IMR-90 (cell line): ENCODE measurements at regions not wholly inside any gene's neighbourhood (a gene's known extent, or its start where the extent isn't known, plus 50 kb on each side); places are given as distances from the start of the nearest gene placed in this dataset.

Source experiments
- ATAC-seq: fragments of 200-7000 bp; cut with Tn5 transposase; 2 replicates; pipeline ENCODE4 v1.9.1; 2020; ENCODE audit warnings: low read depth, mild to moderate bottlenecking, moderate library complexity
- BruUV-seq: library from RNA; stranded (reverse); fragments of 400-500 nt; replicated peaks from 2 replicates; lab custom pipeline; 2021; lab: Mats Ljungman, UMichigan
- CTCF ChIA-PET: fragments of 300-600 bp; formaldehyde crosslinking; extraction: SDS; loops from one replicate; lab custom pipeline; 2021; ENCODE audit warnings: antibody characterized with exemption; lab: Yijun Ruan, JAX
- POLR2A ChIA-PET: fragments of 300-600 bp; sonication (Branson Sonifier 250); formaldehyde crosslinking; loops from one replicate; lab custom pipeline; 2022; ENCODE audit warnings: antibody characterized with exemption; ENCODE audit not compliant: unreplicated experiment; lab: Charles Lee
- DNase-seq: peaks from one replicate; pipeline ENCODE4 v3.0.0; 2013
- H2AFZ ChIP-seq: replicated peaks from 2 replicates; pipeline ENCODE3; 2013; ENCODE audit warnings: low read length, mild to moderate bottlenecking; ENCODE audit not compliant: poor library complexity
- H2AK5ac ChIP-seq: 2 replicates; pipeline ENCODE4 v1.6.1; 2013; ENCODE audit warnings: low read depth, low read length, inconsistent platforms
- H2AK9ac ChIP-seq: replicated peaks from 2 replicates; pipeline ENCODE3; 2013; ENCODE audit warnings: mild to moderate bottlenecking, low read depth, low read length, moderate library complexity; ENCODE audit not compliant: poor library complexity
- H2BK120ac ChIP-seq: 2 replicates; pipeline ENCODE4 v1.6.1; 2013; ENCODE audit warnings: low read depth, low read length, inconsistent platforms
- H2BK15ac ChIP-seq: 3 replicates; pipeline ENCODE4 v1.6.1; 2013; ENCODE audit warnings: low read depth, low read length, inconsistent platforms
- H2BK20ac ChIP-seq: 2 replicates; pipeline ENCODE4 v1.6.1; 2013; ENCODE audit warnings: low read depth, mild to moderate bottlenecking, inconsistent platforms, low read length, moderate library complexity
- H2BK5ac ChIP-seq: 2 replicates; pipeline ENCODE4 v1.6.1; 2013; ENCODE audit warnings: mild to moderate bottlenecking, low read depth, low read length, inconsistent platforms; ENCODE audit not compliant: poor library complexity, severe bottlenecking
- H3K14ac ChIP-seq: replicated peaks from 2 replicates; pipeline ENCODE4 v1.6.1; 2013; ENCODE audit warnings: low read depth, low read length, inconsistent platforms
- H3K18ac ChIP-seq: 2 replicates; pipeline ENCODE4 v1.6.1; 2013; ENCODE audit warnings: low read depth, low read length, control low read depth
- H3K23ac ChIP-seq: 2 replicates; pipeline ENCODE4 v1.6.1; 2013; ENCODE audit warnings: low read depth, low read length, inconsistent platforms
- H3K27ac ChIP-seq: 2 replicates; pipeline ENCODE4 v1.5.1; 2013; ENCODE audit warnings: mild to moderate bottlenecking, control low read depth, low read length; ENCODE audit not compliant: insufficient read depth
- H3K27me3 ChIP-seq: 2 replicates; pipeline ENCODE4 v1.6.1; 2013; ENCODE audit warnings: low read length; ENCODE audit not compliant: control insufficient read depth, insufficient read depth
- H3K36me3 ChIP-seq: 2 replicates; pipeline ENCODE4 v1.6.1; 2013; ENCODE audit warnings: low read length, mixed read lengths; ENCODE audit not compliant: control insufficient read depth, insufficient read depth
- H3K4ac ChIP-seq: 2 replicates; pipeline ENCODE4 v1.6.1; 2013; ENCODE audit warnings: low read depth, low read length, inconsistent platforms
- H3K4me1 ChIP-seq: 2 replicates; pipeline ENCODE4 v1.6.1; 2013; ENCODE audit warnings: low read length, mixed read lengths; ENCODE audit not compliant: control insufficient read depth, insufficient read depth
- H3K4me2 ChIP-seq: 2 replicates; pipeline ENCODE4 v1.6.1; 2013; ENCODE audit warnings: low read depth, mild to moderate bottlenecking, control low read depth, low read length, moderate library complexity
- H3K4me3 ChIP-seq: 2 replicates; pipeline ENCODE4 v1.5.1; 2013; ENCODE audit warnings: low read depth, mild to moderate bottlenecking, control low read depth, low read length, moderate library complexity; ENCODE audit not compliant: insufficient read depth
- H3K56ac ChIP-seq: 2 replicates; pipeline ENCODE4 v1.6.1; 2013; ENCODE audit warnings: low read length, inconsistent platforms; ENCODE audit not compliant: insufficient read depth; ENCODE audit errors: extremely low read depth
- H3K79me1 ChIP-seq, 2 experiments: 2 replicates each; pipeline ENCODE4 v1.6.1; 2013; ENCODE audit warnings: low read length in 2 of 2, inconsistent platforms in 1 of 2, low read depth in 1 of 2
- H3K9ac ChIP-seq: 2 replicates; pipeline ENCODE4 v1.6.1; 2013; ENCODE audit warnings: low read depth, low read length, control low read depth
- H3K9me1 ChIP-seq: 2 replicates; pipeline ENCODE4 v1.6.1; 2013; ENCODE audit warnings: low read length, inconsistent platforms; ENCODE audit not compliant: insufficient read depth
- H3K9me3 ChIP-seq: 2 replicates; pipeline ENCODE4 v1.6.1; 2013; ENCODE audit warnings: low read length; ENCODE audit not compliant: control insufficient read depth, insufficient read depth
- H4K20me1 ChIP-seq: 2 replicates; pipeline ENCODE4 v1.6.1; 2013; ENCODE audit warnings: low read length, inconsistent platforms; ENCODE audit not compliant: insufficient read depth
- H4K5ac ChIP-seq: 2 replicates; pipeline ENCODE4 v1.6.1; 2013; ENCODE audit warnings: mild to moderate bottlenecking, low read depth, low read length, control low read depth
- H4K8ac ChIP-seq, 2 experiments: 2 replicates each; pipeline ENCODE4 v1.6.1; 2013; ENCODE audit warnings: low read depth in 2 of 2, low read length in 2 of 2, control low read depth in 1 of 2, inconsistent platforms in 1 of 2
- H4K91ac ChIP-seq: 2 replicates; pipeline ENCODE4 v1.6.1; 2013; ENCODE audit warnings: low read depth, low read length, inconsistent platforms; ENCODE audit not compliant: insufficient read depth
- FOS ChIP-seq: fragments of 150-350 bp; IDR thresholded peaks from 2 replicates; pipeline ENCODE4 v1.6.1; 2016; ENCODE audit warnings: low read depth, low read length
- MAZ ChIP-seq: IDR thresholded peaks from 2 replicates; pipeline ENCODE4 v1.6.1; 2012; ENCODE audit warnings: low read depth, mild to moderate bottlenecking, low read length, improper control_type of control experiment, moderate library complexity, borderline replicate concordance
- NFE2L2 ChIP-seq: fragments of 150-350 bp; IDR thresholded peaks from 2 replicates; pipeline ENCODE4 v1.6.1; 2016; ENCODE audit warnings: low read depth, mild to moderate bottlenecking, low read length
- POLR2A ChIP-seq: IDR thresholded peaks from 2 replicates; pipeline ENCODE4 v1.6.1; 2012; ENCODE audit warnings: mild to moderate bottlenecking, low read depth, low read length
- RAD21 ChIP-seq: IDR thresholded peaks from 2 replicates; pipeline ENCODE4 v1.6.1; 2012; ENCODE audit warnings: low read length, improper control_type of control experiment
- SMC3 ChIP-seq: fragments of 150-350 bp; IDR thresholded peaks from 2 replicates; pipeline ENCODE4 v1.6.1; 2016; ENCODE audit warnings: low read depth, mild to moderate bottlenecking, antibody characterized with exemption, low read length, moderate library complexity
- WGBS, 2 experiments: methylation state at CpG; one replicate each; pipeline versions ENCODE4 v1.1.5 to v1.1.7; 2013; ENCODE audit warnings: missing lambda C conversion rate in 2 of 2; ENCODE audit not compliant: insufficient read length in 1 of 2; ENCODE audit errors: extremely low coverage in 2 of 2; 5-methylcytosine and 5-hydroxymethylcytosine counted together
- dilution Hi-C: fragments of 300-500 bp; cut with HindIII; formaldehyde crosslinking; loops from one replicate; pipeline ENCODE4 v1.14.3; 2018; ENCODE audit warnings: low sequenced_read_pairs; ENCODE audit not compliant: unreplicated experiment
- in situ Hi-C: fragments of 300-500 bp; cut with MboI; formaldehyde crosslinking; loops from 3 replicates; pipeline ENCODE4 v1.14.3; 2019; ENCODE audit warnings: low sequenced_read_pairs, inconsistent platforms, mixed read lengths
- intact Hi-C: fragments of 100-400 bp; cut with micrococcal nuclease; formaldehyde crosslinking; loops from 2 replicates; pipeline ENCODE4 v1.10.0; 2022
- TF ChIP-seq, protein P1 (sequence below): fragments of 150-350 bp; IDR thresholded peaks from 2 replicates; pipeline ENCODE4 v1.6.1; 2017; ENCODE audit warnings: mild to moderate bottlenecking, antibody characterized with exemption, low read length, low read depth
- TF ChIP-seq, protein P2 (sequence below): conservative IDR thresholded peaks from 2 replicates; pipeline ENCODE4 v1.5.1; 2012; ENCODE audit warnings: mild to moderate bottlenecking, low read depth, low read length, improper control_type of control experiment
- TF ChIP-seq, protein P3 (sequence below): fragments of 150-350 bp; IDR thresholded peaks from 2 replicates; pipeline ENCODE4 v1.6.1; 2016; ENCODE audit warnings: low read depth, mild to moderate bottlenecking, low read length, moderate library complexity, borderline replicate concordance

DNA sequence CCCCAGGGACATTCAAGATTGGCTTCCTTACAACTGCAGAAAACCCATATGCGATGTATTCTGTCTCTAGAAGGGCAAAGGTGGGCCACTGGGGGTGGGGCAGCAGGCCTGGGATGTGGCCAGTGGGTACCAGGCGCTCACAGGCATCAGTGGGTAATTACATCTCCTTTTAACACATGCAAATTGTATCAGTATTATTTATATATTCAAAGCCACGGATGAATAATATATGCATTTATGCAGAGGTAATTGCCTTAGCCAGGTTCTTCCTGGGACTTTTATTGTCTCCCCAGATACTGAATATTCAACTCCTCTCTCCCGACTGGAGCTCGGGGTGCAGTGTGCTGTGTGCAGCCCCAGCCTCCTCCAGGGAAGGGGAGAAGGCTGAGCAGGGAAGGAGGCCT is 109.4 kb upstream of the MVB12B start:
- H3K4me2 ChIP-seq = no peak overlapping the region
- H2BK15ac ChIP-seq = no peak overlapping the region
- no peak overlapping the region for H3K27ac ChIP-seq
- no peak overlapping the region for H3K9ac ChIP-seq
- no peaks in the 10 kb centered on the region for H3K9me1 ChIP-seq
- H3K36me3 ChIP-seq = no peaks in the 10 kb centered on the region
- TF ChIP-seq POLR2A = no peak
- no peak for TF ChIP-seq MAZ
- TF ChIP-seq, protein P1, sequence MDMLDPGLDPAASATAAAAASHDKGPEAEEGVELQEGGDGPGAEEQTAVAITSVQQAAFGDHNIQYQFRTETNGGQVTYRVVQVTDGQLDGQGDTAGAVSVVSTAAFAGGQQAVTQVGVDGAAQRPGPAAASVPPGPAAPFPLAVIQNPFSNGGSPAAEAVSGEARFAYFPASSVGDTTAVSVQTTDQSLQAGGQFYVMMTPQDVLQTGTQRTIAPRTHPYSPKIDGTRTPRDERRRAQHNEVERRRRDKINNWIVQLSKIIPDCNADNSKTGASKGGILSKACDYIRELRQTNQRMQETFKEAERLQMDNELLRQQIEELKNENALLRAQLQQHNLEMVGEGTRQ = no peak
- TF ChIP-seq, protein P2, sequence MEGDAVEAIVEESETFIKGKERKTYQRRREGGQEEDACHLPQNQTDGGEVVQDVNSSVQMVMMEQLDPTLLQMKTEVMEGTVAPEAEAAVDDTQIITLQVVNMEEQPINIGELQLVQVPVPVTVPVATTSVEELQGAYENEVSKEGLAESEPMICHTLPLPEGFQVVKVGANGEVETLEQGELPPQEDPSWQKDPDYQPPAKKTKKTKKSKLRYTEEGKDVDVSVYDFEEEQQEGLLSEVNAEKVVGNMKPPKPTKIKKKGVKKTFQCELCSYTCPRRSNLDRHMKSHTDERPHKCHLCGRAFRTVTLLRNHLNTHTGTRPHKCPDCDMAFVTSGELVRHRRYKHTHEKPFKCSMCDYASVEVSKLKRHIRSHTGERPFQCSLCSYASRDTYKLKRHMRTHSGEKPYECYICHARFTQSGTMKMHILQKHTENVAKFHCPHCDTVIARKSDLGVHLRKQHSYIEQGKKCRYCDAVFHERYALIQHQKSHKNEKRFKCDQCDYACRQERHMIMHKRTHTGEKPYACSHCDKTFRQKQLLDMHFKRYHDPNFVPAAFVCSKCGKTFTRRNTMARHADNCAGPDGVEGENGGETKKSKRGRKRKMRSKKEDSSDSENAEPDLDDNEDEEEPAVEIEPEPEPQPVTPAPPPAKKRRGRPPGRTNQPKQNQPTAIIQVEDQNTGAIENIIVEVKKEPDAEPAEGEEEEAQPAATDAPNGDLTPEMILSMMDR = no peak
- TF ChIP-seq, protein P3, sequence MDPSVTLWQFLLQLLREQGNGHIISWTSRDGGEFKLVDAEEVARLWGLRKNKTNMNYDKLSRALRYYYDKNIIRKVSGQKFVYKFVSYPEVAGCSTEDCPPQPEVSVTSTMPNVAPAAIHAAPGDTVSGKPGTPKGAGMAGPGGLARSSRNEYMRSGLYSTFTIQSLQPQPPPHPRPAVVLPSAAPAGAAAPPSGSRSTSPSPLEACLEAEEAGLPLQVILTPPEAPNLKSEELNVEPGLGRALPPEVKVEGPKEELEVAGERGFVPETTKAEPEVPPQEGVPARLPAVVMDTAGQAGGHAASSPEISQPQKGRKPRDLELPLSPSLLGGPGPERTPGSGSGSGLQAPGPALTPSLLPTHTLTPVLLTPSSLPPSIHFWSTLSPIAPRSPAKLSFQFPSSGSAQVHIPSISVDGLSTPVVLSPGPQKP = no peak
- no peak for TF ChIP-seq FOS
- no peak for TF ChIP-seq SMC3
- no peak for TF ChIP-seq RAD21
- TF ChIP-seq NFE2L2 = no peak
- no peaks in the 10 kb centered on the region for H3K4me1 ChIP-seq
- no peak overlapping the region for H3K4ac ChIP-seq
- intact Hi-C loops = no loop called here
- no peak overlapping the region for H4K91ac ChIP-seq
- dilution Hi-C loops = no loop called here
- peaks cover 40% of the 10 kb centered on the region for H3K27me3 ChIP-seq
- H4K8ac ChIP-seq = no peak overlapping the region
- no peak overlapping the region for H3K18ac ChIP-seq
- no peak overlapping the region for H2BK120ac ChIP-seq
- H3K79me1 ChIP-seq = no peaks in the 10 kb centered on the region
- POLR2A ChIA-PET = no interaction called here
- no peak overlapping the region for H2AK9ac ChIP-seq
- no peak overlapping the region for H3K23ac ChIP-seq
- no peaks in the 10 kb centered on the region for H4K20me1 ChIP-seq
- no peak for ATAC-seq
- no peak for DNase-seq
- no peak overlapping the region for H2AFZ ChIP-seq
- no peak overlapping the region for H2BK5ac ChIP-seq
- no peak overlapping the region for H2BK20ac ChIP-seq
- no CpG with 5 or more reads among the region's 5 CpGs for WGBS, 2 experiments
- no peak overlapping the region for H4K5ac ChIP-seq
- H3K56ac ChIP-seq = no peak overlapping the region
- in situ Hi-C loops = no loop called here
- CTCF ChIA-PET = interaction anchor here (0.5 kb wide), 1 partner anchor 96 kb away, joined by 3 read pairs; no protein-coding TSS in a partner anchor
- H3K4me3 ChIP-seq = no peak overlapping the region
- no TSS peak for BruUV-seq
- no peak overlapping the region for H3K14ac ChIP-seq
- no peak overlapping the region for H2AK5ac ChIP-seq
- peaks cover 17% of the 10 kb centered on the region for H3K9me3 ChIP-seq
